ENCODE measurements at regions not wholly inside any gene's neighbourhood (a gene's known extent, or its start where the extent isn't known, plus 50 kb on each side); places are given as distances from the start of the nearest gene placed in this dataset.

DNA sequence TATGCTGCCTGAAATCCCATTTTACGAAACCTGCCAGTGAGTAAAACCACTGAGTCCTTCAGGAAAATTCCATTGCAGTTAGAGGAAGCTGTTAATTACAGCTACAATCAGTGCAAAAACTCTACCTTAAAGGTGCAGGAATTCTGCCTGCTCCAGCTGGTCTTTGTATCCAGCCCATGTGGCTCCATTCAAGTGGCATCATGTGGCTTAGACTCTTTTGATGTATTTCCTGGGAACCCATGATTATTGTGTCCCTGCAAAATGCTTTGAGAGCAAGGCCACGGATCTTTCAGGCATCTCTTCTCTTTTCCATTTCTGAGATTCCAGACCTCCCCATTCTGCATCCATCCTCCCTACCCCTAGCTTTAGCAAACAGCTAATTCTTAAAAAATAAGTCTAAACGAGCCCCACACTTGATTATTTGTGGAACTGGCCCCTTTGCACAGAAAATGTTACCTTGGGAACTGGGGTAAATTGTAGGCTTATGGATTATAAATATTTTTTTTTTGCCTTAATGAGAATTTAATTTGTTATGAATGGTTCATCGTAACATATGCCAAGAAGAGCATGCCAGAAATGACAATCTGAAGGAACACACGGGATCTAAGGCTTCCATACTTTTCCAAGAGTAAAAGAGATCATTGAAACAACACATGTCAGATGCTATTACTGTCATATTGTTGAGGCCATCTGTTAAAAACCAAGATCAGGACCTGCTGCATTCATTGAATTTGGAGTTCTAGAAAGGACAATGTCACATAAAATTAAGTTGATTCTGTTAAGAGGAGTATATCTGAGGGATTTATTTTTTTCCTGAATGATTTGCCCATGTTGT, 144.6 kb downstream of the TPH2 start:
- Mint-ChIP-seq H3K27ac (ENCODE audit: unreplicated experiment) (no peak overlapping the region), H3K4me1 (ENCODE audit: low read depth) (no peaks in the 10 kb centered on the region), H3K36me3 (ENCODE audit: low read depth) (no peaks in the 10 kb centered on the region), H3K4me3 (ENCODE audit: unreplicated experiment) (no peak overlapping the region), H3K27me3 (ENCODE audit: low read depth) (peaks cover 8% of the 10 kb centered on the region), H3K9me3 (ENCODE audit: low read depth) (no peaks in the 10 kb centered on the region)
- TF ChIP-seq, protein P1, sequence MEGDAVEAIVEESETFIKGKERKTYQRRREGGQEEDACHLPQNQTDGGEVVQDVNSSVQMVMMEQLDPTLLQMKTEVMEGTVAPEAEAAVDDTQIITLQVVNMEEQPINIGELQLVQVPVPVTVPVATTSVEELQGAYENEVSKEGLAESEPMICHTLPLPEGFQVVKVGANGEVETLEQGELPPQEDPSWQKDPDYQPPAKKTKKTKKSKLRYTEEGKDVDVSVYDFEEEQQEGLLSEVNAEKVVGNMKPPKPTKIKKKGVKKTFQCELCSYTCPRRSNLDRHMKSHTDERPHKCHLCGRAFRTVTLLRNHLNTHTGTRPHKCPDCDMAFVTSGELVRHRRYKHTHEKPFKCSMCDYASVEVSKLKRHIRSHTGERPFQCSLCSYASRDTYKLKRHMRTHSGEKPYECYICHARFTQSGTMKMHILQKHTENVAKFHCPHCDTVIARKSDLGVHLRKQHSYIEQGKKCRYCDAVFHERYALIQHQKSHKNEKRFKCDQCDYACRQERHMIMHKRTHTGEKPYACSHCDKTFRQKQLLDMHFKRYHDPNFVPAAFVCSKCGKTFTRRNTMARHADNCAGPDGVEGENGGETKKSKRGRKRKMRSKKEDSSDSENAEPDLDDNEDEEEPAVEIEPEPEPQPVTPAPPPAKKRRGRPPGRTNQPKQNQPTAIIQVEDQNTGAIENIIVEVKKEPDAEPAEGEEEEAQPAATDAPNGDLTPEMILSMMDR (IDR thresholded peaks at IDR 0.05): no peak
- DNase-seq (ENCODE audit: low spot score): no peak

DNA sequence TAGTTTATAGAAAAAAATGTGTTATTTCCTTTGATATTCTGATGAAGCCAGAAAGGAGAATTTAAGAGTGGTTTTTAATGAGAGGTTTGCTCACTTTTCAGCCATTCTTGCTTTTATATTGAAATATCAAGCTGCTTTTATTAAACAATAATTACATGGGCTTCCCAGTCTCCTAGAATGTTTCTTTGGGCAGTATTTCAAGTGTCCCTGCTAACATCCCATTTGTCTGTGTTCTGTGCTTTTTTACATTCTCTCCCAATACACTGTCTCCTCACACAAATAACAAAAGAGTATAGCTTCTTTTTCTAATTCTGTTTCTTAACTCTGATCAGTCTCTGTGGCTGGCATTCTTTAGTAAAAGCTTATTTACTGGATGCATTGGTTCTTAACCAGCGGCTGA, 145.4 kb downstream of the TPH2 start:
- no peaks in the 10 kb centered on the region for H3K9me3 Mint-ChIP-seq (ENCODE audit: low read depth)
- no peak overlapping the region for H3K27ac Mint-ChIP-seq (ENCODE audit: unreplicated experiment)
- no peak overlapping the region for H3K4me3 Mint-ChIP-seq (ENCODE audit: unreplicated experiment)
- H3K36me3 Mint-ChIP-seq (ENCODE audit: low read depth): no peaks in the 10 kb centered on the region
- no peak for DNase-seq (ENCODE audit: low spot score)
- TF ChIP-seq, protein P1 (IDR thresholded peaks at IDR 0.05): no peak
- peaks cover 8% of the 10 kb centered on the region for H3K27me3 Mint-ChIP-seq (ENCODE audit: low read depth)
- no peaks in the 10 kb centered on the region for H3K4me1 Mint-ChIP-seq (ENCODE audit: low read depth)

DNA sequence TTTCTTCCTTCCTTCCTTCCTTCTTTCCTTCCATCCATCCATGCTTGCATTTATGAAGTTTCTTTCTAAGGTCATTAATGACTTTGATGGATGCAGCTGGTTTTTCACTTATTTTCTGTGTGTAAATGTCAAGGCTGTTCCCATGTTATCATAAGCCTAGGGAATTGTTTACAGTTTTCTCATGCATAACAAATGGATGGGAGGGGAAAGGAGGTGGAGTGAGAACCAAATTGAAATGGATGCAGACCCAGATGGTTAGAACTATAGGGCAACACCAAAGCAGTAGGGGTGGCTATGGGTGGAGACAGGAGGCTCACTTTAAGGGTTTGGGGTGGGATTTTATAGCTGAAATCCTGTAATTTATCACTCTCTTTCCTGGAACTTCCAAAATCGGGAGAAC, 146.2 kb downstream of the TPH2 start:
- TF ChIP-seq, protein P1 (IDR thresholded peaks at IDR 0.05): no peak
- Mint-ChIP-seq H3K9me3 (ENCODE audit: low read depth) (no peaks in the 10 kb centered on the region), H3K27me3 (ENCODE audit: low read depth) (peaks cover 8% of the 10 kb centered on the region), H3K4me3 (ENCODE audit: unreplicated experiment) (no peak overlapping the region), H3K36me3 (ENCODE audit: low read depth) (no peaks in the 10 kb centered on the region), H3K4me1 (ENCODE audit: low read depth) (no peaks in the 10 kb centered on the region), H3K27ac (ENCODE audit: unreplicated experiment) (no peak overlapping the region)
- no peak for DNase-seq (ENCODE audit: low spot score)

DNA sequence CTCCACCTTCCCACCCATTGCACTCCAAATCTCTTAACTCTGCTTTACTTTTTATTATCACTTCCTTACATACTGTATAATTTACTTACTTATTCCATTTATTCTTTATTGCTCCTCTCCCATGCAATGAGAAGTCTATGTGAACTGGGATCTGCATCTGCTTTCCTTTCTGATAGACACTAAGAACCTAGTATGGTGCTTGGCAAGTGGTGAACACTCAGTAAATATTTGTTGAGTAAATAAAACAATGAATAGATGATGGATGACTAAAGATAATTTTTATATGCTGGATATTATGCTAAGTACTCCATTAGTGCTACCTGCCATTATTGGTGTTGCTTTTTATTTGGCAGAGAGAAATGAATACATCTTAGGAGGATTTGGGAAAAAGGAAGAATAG, 151.0 kb downstream of the TPH2 start:
- no peak for DNase-seq (ENCODE audit: low spot score)
- Mint-ChIP-seq H3K27ac (ENCODE audit: unreplicated experiment) (no peak overlapping the region), H3K36me3 (ENCODE audit: low read depth) (peaks cover 3% of the 10 kb centered on the region), H3K4me3 (ENCODE audit: unreplicated experiment) (no peak overlapping the region), H3K9me3 (ENCODE audit: low read depth) (peaks cover 13% of the 10 kb centered on the region), H3K4me1 (ENCODE audit: low read depth) (no peaks in the 10 kb centered on the region), H3K27me3 (ENCODE audit: low read depth) (peaks cover 5% of the 10 kb centered on the region)
- TF ChIP-seq, protein P1 (IDR thresholded peaks at IDR 0.05): no peak

DNA sequence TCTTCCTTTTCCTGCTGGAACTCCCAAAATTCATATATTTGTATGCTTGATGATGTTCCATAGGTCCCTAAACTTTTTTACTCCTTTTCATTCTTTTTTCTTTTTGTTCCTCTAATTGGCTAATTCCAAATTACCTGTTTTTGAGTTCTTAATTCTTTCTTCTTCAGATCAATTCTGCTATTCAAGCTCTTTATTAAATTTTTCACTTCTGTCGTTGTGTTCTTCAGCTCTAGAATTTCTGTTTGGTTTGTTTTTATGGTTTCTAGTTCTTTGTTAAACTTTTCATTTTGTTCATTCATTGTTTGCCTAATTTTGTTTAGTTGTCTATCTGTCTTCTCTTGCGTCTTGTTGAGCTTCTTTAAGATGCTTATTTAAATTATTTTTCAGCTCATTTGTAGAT, 154.8 kb downstream of the TPH2 start:
- no peak overlapping the region for H3K27ac Mint-ChIP-seq (ENCODE audit: unreplicated experiment)
- TF ChIP-seq, protein P1 (IDR thresholded peaks at IDR 0.05): no peak
- H3K4me3 Mint-ChIP-seq (ENCODE audit: unreplicated experiment): no peak overlapping the region
- H3K4me1 Mint-ChIP-seq (ENCODE audit: low read depth): no peaks in the 10 kb centered on the region
- peaks cover 3% of the 10 kb centered on the region for H3K27me3 Mint-ChIP-seq (ENCODE audit: low read depth)
- peaks cover 13% of the 10 kb centered on the region for H3K9me3 Mint-ChIP-seq (ENCODE audit: low read depth)
- peaks cover 3% of the 10 kb centered on the region for H3K36me3 Mint-ChIP-seq (ENCODE audit: low read depth)
- DNase-seq (ENCODE audit: low spot score): no peak
